Gastrocnemius medialis (tissue), 4 donors: ENCODE measurements at regions not wholly inside any gene's neighbourhood (a gene's known extent, or its start where the extent isn't known, plus 50 kb on each side); places are given as distances from the start of the nearest gene placed in this dataset.
A peak's percentile ranks its signal among the peaks of the same experiment; 100 is the strongest.
"Not testable (repeated sequence)": the region's sequence is repeated elsewhere in the genome, so short reads cannot be mapped to it uniquely, and the experiment has no call there.

ENCODE experiments used
- ATAC-seq, 2 donors: fragments of 150-250 bp; one replicate each; pipeline ENCODE4 v1.9.1; 2016
- DNase-seq, 2 donors: peaks; one replicate each; pipeline ENCODE4 v3.0.0-alpha.2; 2019
- H3K27ac ChIP-seq, 4 donors: fragments of 200-600 bp; sonication (generic); 1 replicate in 1 of 4; 2 replicates in 3 of 4; pipeline ENCODE4 v1.5.1; 2016 to 2018; ENCODE audit warnings: mild to moderate bottlenecking in 2 of 4, moderate library complexity in 1 of 4
- H3K27me3 ChIP-seq, 3 donors: fragments of 200-600 bp; sonication (generic) in 2 of 3; 1 replicate in 1 of 3; 2 replicates in 2 of 3; pipeline versions ENCODE4 v1.5.1 to v1.6.0; 2016 to 2019; ENCODE audit warnings: mild to moderate bottlenecking in 1 of 3, moderate library complexity in 1 of 3
- H3K36me3 ChIP-seq, 2 donors: fragments of 200-600 bp; sonication (generic) in 1 of 2; one replicate each; pipeline ENCODE4 v1.5.1; 2017 to 2018
- H3K4me1 ChIP-seq, 2 donors: fragments of 200-600 bp; sonication (generic) in 1 of 2; one replicate each; pipeline ENCODE4 v1.5.1; 2016 to 2017; ENCODE audit warnings: mild to moderate bottlenecking in 2 of 2
- H3K4me3 ChIP-seq, 4 donors: fragments of 200-600 bp; sonication (generic) in 3 of 4; 1 replicate in 1 of 4; 2 replicates in 3 of 4; pipeline ENCODE4 v1.5.1; 2016 to 2019; ENCODE audit warnings: mild to moderate bottlenecking in 2 of 4
- H3K9me3 ChIP-seq, 3 donors: fragments of 200-600 bp; sonication (generic) in 2 of 3; 1 replicate in 1 of 3; 2 replicates in 2 of 3; pipeline ENCODE4 v1.5.1; 2016 to 2019
- CTCF ChIP-seq, 5 experiments: fragments of 450-650 bp in 3 of 5; fragments of 200-600 bp in 2 of 5; sonication (generic) in 2 of 5; IDR thresholded peaks in 4 of 5; conservative IDR thresholded peaks in 1 of 5; 1 replicate in 4 of 5; 2 replicates in 1 of 5; pipeline ENCODE4 v1.5.1; 2016 to 2019; ENCODE audit warnings: antibody characterized with exemption in 5 of 5, mild to moderate bottlenecking in 3 of 5, moderate library complexity in 3 of 5
- POLR2A ChIP-seq, 2 donors: fragments of 450-650 bp; IDR thresholded peaks; one replicate each; pipeline ENCODE4 v1.6.1; 2017; ENCODE audit warnings: antibody characterized with exemption in 2 of 2, mild to moderate bottlenecking in 2 of 2, moderate library complexity in 2 of 2
- in situ Hi-C, 4 donors: fragments of 200-750 bp; cut with MboI; loops; one replicate each; pipeline versions ENCODE4 v1.15.0 to v1.8.0; 2017; ENCODE audit warnings: low sequenced_read_pairs in 4 of 4
- intact Hi-C: fragments of 100-400 bp; cut with DNase I; formaldehyde crosslinking; loops from one replicate; pipeline ENCODE4 v1.15.1; 2023; ENCODE audit warnings: low total_unique reads

DNA sequence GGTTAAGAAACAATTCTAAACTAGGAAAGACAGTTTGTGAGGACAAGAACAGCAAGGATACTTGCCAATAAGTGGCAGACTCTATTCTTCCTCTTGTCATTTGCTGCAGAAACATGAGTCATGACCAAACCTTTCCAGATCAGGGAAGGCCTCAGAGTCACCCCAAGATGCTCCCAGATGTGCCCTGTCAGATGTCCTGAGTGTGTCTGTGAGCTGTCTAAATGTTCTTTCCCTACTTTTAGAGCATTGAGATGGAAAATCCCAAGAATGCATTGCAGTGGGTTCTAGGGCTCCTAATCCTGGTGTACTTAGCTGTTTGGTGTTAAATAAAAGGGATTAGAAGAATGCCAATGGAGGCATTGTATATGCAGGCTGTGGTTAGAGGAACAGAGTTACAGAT lies 57.5 kb upstream of the KIAA0040 start:
- intact Hi-C loops = no loop called here
- H3K27me3 ChIP-seq = no peaks in the 10 kb centered on the region
- peak overlapping the region; percentile 28 to 50 (median 48) for H3K27ac ChIP-seq
- ATAC-seq (peak; percentile 84), DNase-seq (peak in 1 of 2 donors; percentile 55)
- no peak overlapping the region for H3K4me3 ChIP-seq
- no peak for TF ChIP-seq CTCF (IDR thresholded peaks at IDR 0.05 in 4 of 5, conservative IDR thresholded peaks at IDR 0.05 in 1 of 5)
- in situ Hi-C loops = no loop called here
- no peaks in the 10 kb centered on the region for H3K4me1 ChIP-seq
- H3K9me3 ChIP-seq = no peaks in the 10 kb centered on the region
- H3K36me3 ChIP-seq = no peaks in the 10 kb centered on the region

- H3K4me3 ChIP-seq, DNase-seq, H3K4me1 ChIP-seq, ATAC-seq, H3K36me3 ChIP-seq, H3K27ac ChIP-seq, in situ Hi-C loops, H3K27me3 ChIP-seq, intact Hi-C loops, H3K9me3 ChIP-seq: not testable (repeated sequence)
These were observed 55.5 kb upstream of the KIAA0040 start for GRCh38 chr1:175248036-175248435.

GRCh38 chr1:175247056-175247455 lies 54.5 kb upstream of the KIAA0040 start:
- H3K27ac ChIP-seq, H3K4me1 ChIP-seq, H3K36me3 ChIP-seq, ATAC-seq, H3K9me3 ChIP-seq, H3K27me3 ChIP-seq, DNase-seq, in situ Hi-C loops, intact Hi-C loops, H3K4me3 ChIP-seq: not testable (repeated sequence)

DNA sequence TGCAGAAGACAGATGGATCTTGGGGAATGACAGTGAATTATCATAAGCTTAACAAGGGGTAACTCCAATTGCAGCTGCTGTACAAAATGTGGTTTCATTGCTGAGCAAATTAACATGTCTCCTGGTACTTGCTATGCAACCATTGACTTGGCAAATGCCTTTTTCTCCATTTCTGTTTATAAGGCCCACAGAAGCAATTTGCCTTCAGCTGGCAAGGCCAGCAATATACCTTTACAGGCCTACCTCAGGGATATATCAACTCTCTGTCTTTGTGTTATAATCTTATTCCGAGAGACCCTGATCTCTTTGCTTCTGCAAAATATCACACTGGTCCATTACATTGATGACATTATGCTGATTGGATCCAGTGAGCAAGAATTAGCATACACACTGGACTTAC lies 52.7 kb upstream of the KIAA0040 start:
- ATAC-seq (no peak), DNase-seq (no peak)
- no peak overlapping the region for H3K4me3 ChIP-seq
- no peaks in the 10 kb centered on the region for H3K27me3 ChIP-seq
- intact Hi-C loops (no loop called here), in situ Hi-C loops (no loop called here)
- no peaks in the 10 kb centered on the region for H3K9me3 ChIP-seq
- H3K4me1 ChIP-seq = no peaks in the 10 kb centered on the region
- H3K36me3 ChIP-seq = no peaks in the 10 kb centered on the region
- TF ChIP-seq POLR2A (IDR thresholded peaks at IDR 0.05) (no peak), CTCF (IDR thresholded peaks at IDR 0.05 in 4 of 5, conservative IDR thresholded peaks at IDR 0.05 in 1 of 5) (no peak)
- no peak overlapping the region for H3K27ac ChIP-seq

DNA sequence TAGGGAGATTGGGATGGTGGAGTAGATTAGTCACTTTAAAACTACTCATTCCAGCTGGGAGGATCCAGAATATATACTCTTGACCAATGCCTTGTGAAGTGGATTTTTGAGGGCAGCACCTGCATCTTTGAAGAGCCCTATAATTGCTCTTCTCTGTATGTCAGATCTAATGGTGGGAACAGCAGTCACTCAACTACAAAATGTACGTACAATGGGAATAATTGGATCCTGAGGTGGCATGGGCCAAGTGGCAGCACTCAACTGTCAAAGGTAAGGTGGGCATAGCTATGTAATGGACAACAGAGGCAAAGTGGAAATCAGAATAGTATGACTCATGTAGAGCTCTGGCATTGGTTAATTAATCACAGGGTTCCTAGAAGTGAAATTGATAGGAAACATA lies 51.6 kb upstream of the KIAA0040 start:
- no peak for TF ChIP-seq POLR2A (IDR thresholded peaks at IDR 0.05)
- no peak for TF ChIP-seq CTCF (IDR thresholded peaks at IDR 0.05 in 4 of 5, conservative IDR thresholded peaks at IDR 0.05 in 1 of 5)
- DNase-seq (no peak), ATAC-seq (no peak)
- Histone ChIP-seq H3K9me3 (no peaks in the 10 kb centered on the region), H3K27ac (no peak overlapping the region), H3K4me1 (no peaks in the 10 kb centered on the region), H3K36me3 (no peaks in the 10 kb centered on the region), H3K4me3 (no peak overlapping the region), H3K27me3 (no peaks in the 10 kb centered on the region)
- intact Hi-C loops = no loop called here
- in situ Hi-C loops = no loop called here
